DND-41 (cell line): ENCODE measurements at regions not wholly inside any gene's neighbourhood (a gene's known extent, or its start where the extent isn't known, plus 50 kb on each side); places are given as distances from the start of the nearest gene placed in this dataset.

Experiments
- EZH2 ChIP-seq: IDR thresholded peaks from 3 replicates; pipeline ENCODE4 v1.6.1; 2012; ENCODE audit warnings: borderline replicate concordance, low read depth, mild to moderate bottlenecking, moderate library complexity, low read length, inconsistent platforms; ENCODE audit not compliant: severe bottlenecking
- TF ChIP-seq, protein P1 (sequence below): IDR thresholded peaks from 2 replicates; pipeline ENCODE4 v1.5.1; 2012; ENCODE audit warnings: borderline replicate concordance, low read length, moderate library complexity, mild to moderate bottlenecking; ENCODE audit not compliant: poor library complexity, severe bottlenecking; ENCODE audit errors: extremely low read depth

DNA sequence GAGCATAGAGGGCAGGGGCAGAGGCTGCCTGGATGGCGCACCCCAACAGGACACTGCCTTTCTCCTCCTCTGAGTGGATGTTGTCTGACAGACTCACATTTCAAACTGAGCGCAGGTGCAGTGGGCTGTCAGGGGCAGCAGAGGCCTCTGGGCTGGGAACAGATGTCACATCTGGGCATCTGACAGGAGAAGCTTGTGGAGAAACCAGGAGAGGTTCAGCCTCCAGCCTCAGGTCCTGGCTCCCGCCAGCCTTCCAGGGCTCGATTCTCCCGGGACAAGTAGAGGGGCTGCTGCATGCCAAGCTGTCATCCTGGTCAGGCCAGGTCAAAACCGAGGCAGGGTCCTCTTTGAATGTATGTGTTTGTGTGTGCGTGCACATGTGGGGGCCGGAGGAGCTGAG lies 67.7 kb upstream of the SDK2 start:
- TF ChIP-seq, protein P1, sequence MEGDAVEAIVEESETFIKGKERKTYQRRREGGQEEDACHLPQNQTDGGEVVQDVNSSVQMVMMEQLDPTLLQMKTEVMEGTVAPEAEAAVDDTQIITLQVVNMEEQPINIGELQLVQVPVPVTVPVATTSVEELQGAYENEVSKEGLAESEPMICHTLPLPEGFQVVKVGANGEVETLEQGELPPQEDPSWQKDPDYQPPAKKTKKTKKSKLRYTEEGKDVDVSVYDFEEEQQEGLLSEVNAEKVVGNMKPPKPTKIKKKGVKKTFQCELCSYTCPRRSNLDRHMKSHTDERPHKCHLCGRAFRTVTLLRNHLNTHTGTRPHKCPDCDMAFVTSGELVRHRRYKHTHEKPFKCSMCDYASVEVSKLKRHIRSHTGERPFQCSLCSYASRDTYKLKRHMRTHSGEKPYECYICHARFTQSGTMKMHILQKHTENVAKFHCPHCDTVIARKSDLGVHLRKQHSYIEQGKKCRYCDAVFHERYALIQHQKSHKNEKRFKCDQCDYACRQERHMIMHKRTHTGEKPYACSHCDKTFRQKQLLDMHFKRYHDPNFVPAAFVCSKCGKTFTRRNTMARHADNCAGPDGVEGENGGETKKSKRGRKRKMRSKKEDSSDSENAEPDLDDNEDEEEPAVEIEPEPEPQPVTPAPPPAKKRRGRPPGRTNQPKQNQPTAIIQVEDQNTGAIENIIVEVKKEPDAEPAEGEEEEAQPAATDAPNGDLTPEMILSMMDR, result no peak
- TF ChIP-seq EZH2, result no peak
